Muscle layer of duodenum (tissue), 2 donors: ENCODE measurements at regions not wholly inside any gene's neighbourhood (a gene's known extent, or its start where the extent isn't known, plus 50 kb on each side); places are given as distances from the start of the nearest gene placed in this dataset.
"Not testable (repeated sequence)": the region's sequence is repeated elsewhere in the genome, so short reads cannot be mapped to it uniquely, and the experiment has no call there.

Experiments used
- H3K27ac ChIP-seq: one replicate; pipeline ENCODE4 v1.7.0; 2013; ENCODE audit warnings: mild to moderate bottlenecking, low read length
- H3K27me3 ChIP-seq: one replicate; pipeline ENCODE4 v1.7.0; 2013; ENCODE audit warnings: low read depth, mild to moderate bottlenecking, control low read depth, low read length
- H3K36me3 ChIP-seq, 2 donors: one replicate each; pipeline ENCODE4 v1.7.0; 2013; ENCODE audit warnings: low read length in 2 of 2, control low read depth in 1 of 2, mild to moderate bottlenecking in 1 of 2; ENCODE audit not compliant: insufficient read depth in 2 of 2, control insufficient read depth in 1 of 2
- H3K4me1 ChIP-seq, 2 donors: one replicate each; pipeline ENCODE4 v1.7.0; 2013; ENCODE audit warnings: low read length in 2 of 2, mild to moderate bottlenecking in 2 of 2, control low read depth in 1 of 2, moderate library complexity in 1 of 2; ENCODE audit not compliant: insufficient read depth in 2 of 2, control insufficient read depth in 1 of 2
- H3K4me3 ChIP-seq, 2 donors: one replicate each; pipeline ENCODE4 v1.7.0; 2013; ENCODE audit warnings: low read length in 2 of 2, low read depth in 1 of 2, mild to moderate bottlenecking in 1 of 2
- H3K9me3 ChIP-seq, 2 donors: one replicate each; pipeline ENCODE4 v1.7.0; 2013; ENCODE audit warnings: low read length in 2 of 2, control low read depth in 1 of 2, mild to moderate bottlenecking in 1 of 2; ENCODE audit not compliant: control insufficient read depth in 1 of 2
- donor health status: healthy.

DNA sequence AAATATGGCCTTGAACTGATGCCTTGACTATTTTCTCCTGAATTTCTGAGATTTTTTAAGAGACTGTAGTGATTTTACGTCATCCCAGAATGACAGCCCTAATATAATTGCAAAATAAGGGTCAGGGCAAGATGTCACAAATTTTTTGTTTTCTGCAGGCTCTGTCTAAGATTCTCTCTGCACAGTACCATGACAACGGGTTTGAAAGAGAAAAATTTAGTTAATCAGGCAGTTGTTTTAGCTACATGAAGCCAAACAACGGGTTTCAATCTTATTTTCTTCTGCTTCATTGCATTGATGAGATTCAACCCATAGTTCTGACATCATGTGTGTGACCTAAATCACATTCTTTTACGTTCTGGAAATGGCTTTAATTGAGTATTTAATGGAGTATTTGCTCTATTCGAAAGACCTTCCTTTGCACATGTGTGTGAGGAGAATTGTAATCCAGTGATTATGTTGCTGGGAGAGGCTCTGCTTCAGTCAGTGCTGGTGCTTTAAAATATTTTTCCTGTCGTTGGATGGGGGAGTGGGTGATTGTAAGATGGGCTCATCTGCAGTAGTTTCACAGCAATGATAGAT is 118.0 kb upstream of the RHOBTB1 start:
- Histone ChIP-seq H3K4me1 (no peaks in the 10 kb centered on the region), H3K9me3 (no peaks in the 10 kb centered on the region), H3K27me3 (no peaks in the 10 kb centered on the region), H3K36me3 (no peaks in the 10 kb centered on the region), H3K27ac (no peak overlapping the region), H3K4me3 (no peak overlapping the region)

DNA sequence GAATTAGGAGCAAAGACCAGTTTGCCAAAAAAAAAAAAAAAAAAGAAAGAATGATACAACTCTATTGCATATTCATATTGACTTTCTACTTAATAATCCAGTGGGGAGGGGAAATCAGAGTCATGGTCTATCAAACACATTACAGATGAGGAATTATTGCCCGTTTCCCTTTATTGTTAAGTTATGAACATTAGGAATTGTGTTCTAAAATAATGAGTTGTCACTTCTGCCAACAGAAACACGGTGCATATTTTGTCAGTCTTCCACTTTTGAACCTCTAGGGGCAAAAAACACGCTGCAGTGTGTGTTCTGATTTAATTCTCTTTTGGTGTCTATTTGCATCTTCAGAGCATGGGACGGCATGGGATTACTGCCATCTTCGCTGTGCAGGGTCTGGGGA is 115.7 kb upstream of the RHOBTB1 start:
- Histone ChIP-seq H3K27ac (no peak overlapping the region), H3K9me3 (no peaks in the 10 kb centered on the region), H3K36me3 (no peaks in the 10 kb centered on the region), H3K4me1 (no peaks in the 10 kb centered on the region), H3K27me3 (no peaks in the 10 kb centered on the region), H3K4me3 (no peak overlapping the region)

DNA sequence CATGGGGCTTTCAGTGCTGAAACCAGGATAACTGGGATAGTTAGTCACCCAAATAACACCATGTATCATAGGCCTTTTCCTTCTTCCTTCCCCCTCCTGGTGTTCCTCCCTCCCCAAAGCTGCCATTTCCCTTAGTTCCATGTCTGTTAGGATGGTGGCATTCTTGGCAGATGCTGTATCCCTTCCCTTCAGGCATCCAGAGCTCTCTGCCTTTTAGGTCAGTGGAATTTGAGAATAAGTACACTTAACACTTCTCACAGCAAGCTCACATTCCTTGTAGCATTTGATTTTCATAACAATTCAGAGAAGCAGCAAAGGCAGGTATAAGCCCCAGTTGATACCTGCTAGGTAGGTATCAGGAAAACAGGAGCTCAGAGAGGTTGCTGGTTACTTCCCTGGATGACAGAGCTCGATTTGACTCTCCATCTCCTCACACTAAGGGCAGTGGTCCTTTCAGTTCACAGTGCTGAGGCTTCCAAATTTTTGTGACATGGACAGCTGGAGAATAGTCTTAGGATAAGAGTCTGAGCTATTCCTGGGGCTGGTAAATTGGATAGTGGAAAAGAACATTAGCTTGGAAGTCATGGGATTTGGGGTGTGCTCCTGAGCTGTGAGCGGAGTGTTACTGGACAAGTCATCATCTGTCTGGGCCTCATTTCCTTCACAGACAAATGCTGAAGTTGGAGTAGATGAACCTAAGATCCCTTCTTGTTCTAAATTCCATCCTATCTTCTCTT is 108.7 kb upstream of the RHOBTB1 start:
- H3K4me3 ChIP-seq = no peak overlapping the region
- H3K27me3 ChIP-seq = no peaks in the 10 kb centered on the region
- H3K4me1 ChIP-seq = no peaks in the 10 kb centered on the region
- no peak overlapping the region for H3K27ac ChIP-seq
- no peaks in the 10 kb centered on the region for H3K36me3 ChIP-seq
- H3K9me3 ChIP-seq = no peaks in the 10 kb centered on the region

DNA sequence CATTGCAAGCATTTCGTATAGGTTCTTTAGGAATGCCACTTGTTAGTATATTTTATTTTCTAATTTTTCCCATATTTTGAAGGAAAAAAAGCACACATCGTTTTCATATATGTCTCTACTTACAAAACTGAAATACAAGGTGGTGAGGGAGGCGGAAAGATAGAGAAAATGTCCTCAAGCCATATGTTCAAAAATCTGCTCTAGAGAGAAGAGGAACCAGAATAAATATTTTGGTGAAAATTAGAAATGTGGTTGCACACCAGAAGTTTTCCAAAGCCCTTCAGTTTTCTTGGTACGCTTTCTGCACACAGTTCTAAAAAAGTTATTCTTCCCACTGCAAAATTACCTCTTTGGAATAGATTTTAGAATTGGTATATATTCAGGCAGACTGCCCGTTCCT is 107.4 kb upstream of the RHOBTB1 start:
- no peak overlapping the region for H3K4me3 ChIP-seq
- no peaks in the 10 kb centered on the region for H3K27me3 ChIP-seq
- H3K27ac ChIP-seq = no peak overlapping the region
- H3K4me1 ChIP-seq = no peaks in the 10 kb centered on the region
- no peaks in the 10 kb centered on the region for H3K9me3 ChIP-seq
- no peaks in the 10 kb centered on the region for H3K36me3 ChIP-seq

DNA sequence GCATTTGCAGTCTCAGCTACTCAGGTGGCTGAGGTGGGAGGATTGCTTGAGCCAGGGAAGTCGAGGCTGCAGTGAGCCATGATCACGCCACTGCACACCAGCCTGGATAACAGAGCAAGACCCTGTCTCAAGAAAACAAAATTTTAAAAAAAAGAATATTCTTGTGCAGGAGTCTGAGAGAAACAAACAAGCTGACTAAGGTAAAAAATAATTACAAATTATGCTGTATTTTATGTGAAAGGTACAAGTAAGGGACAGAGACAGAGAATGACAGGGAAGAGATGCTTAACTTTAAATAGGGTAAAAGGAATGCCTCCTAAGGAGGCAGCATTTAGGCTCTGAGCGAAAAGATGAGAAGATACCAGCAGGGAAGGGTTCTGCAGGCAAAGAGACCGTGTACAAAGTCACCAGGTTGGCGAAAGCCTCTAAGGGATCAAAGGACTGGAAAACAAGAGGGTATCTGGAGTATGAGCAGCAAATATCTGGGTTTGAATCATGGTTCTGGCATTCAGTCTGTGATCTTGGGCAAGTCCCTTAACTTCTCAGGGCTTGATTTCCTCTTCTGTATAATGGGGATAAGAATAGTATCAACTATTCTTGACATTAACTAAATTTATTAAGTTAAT is 106.2 kb upstream of the RHOBTB1 start:
- H3K27me3 ChIP-seq = no peaks in the 10 kb centered on the region
- no peaks in the 10 kb centered on the region for H3K9me3 ChIP-seq
- H3K27ac ChIP-seq = no peak overlapping the region

DNA sequence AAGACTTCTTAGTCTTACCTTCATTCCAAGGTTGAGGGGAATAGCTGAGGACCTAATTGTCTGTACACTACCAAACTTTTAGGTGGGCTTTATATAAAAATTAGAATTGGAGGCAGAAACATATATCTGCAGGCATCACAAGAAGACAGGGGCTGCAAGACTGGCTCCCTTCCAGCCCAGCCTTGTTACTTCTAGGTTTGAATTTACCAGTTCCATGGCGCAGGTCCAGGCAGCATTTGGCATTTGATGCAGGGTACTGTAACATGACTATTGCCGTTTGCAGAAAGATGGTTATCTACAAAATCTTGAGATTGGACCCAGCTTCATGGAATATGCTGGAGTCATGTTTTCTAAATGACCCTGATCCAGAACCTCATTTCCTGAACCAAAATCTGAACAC is 105.4 kb upstream of the RHOBTB1 start:
- no peaks in the 10 kb centered on the region for H3K4me1 ChIP-seq
- no peaks in the 10 kb centered on the region for H3K9me3 ChIP-seq
- no peaks in the 10 kb centered on the region for H3K27me3 ChIP-seq
- H3K36me3 ChIP-seq = no peaks in the 10 kb centered on the region
- no peak overlapping the region for H3K27ac ChIP-seq
- H3K4me3 ChIP-seq = no peak overlapping the region

More for the DNA sequence above, 106.2 kb upstream of the RHOBTB1 start:
- Histone ChIP-seq H3K4me1 (no peaks in the 10 kb centered on the region), H3K4me3 (no peak overlapping the region), H3K36me3 (no peaks in the 10 kb centered on the region)

DNA sequence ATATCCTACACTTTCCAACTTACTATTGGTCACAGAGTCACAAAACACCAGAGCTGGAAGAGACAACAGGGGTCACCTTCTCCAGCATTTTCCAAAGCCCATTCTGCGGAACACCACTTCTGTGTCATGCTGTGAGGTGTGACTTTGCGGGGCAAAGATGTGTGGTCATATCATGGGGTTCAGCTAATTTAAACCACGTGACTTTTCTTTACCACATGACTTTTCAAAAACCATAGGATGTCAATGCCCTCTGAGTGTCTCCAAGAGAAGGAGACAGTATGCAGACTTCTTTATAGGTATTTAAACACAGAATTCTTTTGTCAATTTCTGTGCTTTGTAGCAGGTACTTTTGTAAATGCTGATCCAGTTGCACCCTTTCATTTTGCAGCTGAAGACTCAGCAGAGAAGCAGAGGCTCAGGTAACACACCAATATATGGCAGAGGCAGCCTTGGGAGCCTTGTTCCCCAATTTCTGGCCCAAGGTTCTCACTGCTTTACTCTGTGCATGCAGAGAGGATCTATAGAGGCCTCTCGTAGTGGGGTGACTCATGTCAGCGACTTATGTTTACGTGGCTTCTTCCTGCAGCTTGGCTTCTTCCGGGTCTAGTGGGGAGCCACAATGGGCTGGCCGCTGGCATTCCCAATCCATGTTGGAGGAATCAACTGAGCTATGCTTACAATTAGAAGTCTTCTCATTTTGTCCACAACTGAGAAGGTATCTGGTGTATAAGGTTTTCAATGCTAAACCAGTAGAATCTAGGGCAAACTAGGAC is 104.0 kb upstream of the RHOBTB1 start:
- Histone ChIP-seq H3K9me3 (no peaks in the 10 kb centered on the region), H3K36me3 (no peaks in the 10 kb centered on the region), H3K27ac (no peak overlapping the region), H3K4me3 (no peak overlapping the region), H3K27me3 (no peaks in the 10 kb centered on the region), H3K4me1 (no peaks in the 10 kb centered on the region)

DNA sequence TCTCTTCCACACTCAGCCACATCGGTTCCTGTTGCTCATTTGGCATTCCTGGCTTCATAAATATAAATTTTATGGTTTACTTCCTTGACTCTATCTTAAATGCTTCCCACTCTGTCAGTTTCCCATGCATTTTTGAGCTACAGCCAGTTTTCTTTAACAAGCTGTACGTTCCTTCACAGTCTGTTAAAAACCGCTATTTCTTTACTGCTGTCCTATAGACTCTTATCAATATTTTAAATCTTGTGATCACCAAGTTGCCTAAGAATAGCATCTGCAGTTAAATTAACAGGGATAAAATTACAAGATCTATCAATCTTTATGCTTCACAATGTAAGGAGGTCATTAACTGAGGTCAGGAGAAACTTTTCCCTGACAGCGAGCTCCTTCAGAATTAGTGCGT is 103.1 kb upstream of the RHOBTB1 start:
- Histone ChIP-seq H3K4me3 (no peak overlapping the region), H3K27me3 (no peaks in the 10 kb centered on the region), H3K4me1 (no peaks in the 10 kb centered on the region), H3K27ac (no peak overlapping the region), H3K36me3 (no peaks in the 10 kb centered on the region), H3K9me3 (no peaks in the 10 kb centered on the region)

DNA sequence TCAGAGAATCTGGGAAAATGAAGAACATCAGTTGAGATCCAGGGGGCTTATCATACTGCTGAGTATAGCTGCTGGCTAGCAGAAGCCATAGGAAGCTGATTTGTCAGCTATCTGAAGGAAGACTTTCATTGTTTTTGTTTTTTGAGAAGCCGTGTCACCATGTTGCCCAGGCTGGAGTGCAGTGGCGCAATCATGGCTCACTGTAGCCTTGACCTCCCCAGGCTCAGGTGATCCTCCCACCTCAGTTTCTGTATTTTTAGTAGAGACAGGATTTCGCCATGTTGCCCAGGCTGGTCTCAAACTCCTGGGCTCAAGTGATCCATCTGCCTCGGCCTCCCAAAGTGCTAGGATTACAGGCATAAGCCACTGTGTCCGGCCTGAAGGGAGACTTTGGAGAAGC is 101.5 kb upstream of the RHOBTB1 start:
- not testable (repeated sequence) for H3K4me1 ChIP-seq, H3K27ac ChIP-seq, H3K27me3 ChIP-seq, H3K36me3 ChIP-seq, H3K4me3 ChIP-seq, H3K9me3 ChIP-seq

DNA sequence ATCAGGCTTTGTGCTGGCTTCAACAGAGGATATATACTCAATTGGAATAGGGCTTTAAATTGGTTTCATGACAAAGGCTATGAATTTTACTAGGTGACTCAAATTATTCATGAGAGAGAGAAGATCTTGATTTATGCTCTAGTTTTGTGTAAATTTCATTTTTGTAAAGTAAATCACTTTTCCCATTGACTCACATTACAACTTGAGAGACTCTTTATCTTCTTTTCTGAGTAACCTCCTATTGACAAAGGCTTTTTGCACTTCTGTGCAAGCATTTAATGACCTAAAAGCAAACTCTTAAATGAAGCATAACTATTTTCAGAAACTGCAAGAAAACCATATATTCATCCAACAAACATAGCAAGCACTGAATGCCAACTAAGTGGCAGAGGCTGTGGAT is 98.5 kb upstream of the RHOBTB1 start:
- H3K4me1 ChIP-seq = no peaks in the 10 kb centered on the region
- no peaks in the 10 kb centered on the region for H3K9me3 ChIP-seq
- no peak overlapping the region for H3K27ac ChIP-seq
- no peaks in the 10 kb centered on the region for H3K36me3 ChIP-seq
- H3K4me3 ChIP-seq = no peak overlapping the region
- H3K27me3 ChIP-seq = no peaks in the 10 kb centered on the region

DNA sequence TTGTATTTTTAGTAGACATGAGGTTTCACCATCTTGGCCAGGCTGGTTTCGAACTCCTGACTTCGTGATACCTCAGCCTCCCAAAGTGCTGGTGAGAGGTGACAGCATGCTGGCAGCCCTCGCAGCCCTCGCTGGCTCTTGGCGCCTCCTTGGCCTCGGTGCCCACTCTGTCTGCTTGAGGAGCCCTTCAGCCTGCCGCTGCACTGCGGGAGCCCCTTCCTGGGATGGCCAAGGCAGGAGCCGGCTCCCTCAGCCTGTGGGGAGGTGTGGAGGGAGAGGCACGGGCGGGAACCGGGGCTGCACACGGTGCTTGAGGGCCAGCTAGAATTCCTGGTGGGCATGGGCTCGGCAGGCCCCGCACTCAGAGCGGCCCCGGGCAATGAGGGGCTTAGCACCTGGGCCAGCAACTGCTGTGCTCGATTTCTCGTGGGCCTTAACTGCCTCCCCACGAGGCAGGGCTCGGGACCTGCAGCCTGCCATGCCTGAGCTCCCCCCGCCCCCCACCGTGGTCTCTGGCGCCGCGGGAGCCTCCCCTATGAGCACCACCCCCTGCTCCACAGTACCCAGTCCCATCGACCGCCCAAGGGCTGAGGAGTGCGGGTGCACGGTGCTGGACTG is 96.5 kb upstream of the RHOBTB1 start:
- Histone ChIP-seq H3K36me3 (no peaks in the 10 kb centered on the region), H3K27me3 (no peaks in the 10 kb centered on the region), H3K4me3 (no peak overlapping the region), H3K4me1 (no peaks in the 10 kb centered on the region), H3K9me3 (no peaks in the 10 kb centered on the region), H3K27ac (no peak overlapping the region)
